ENCODE measurements at regions not wholly inside any gene's neighbourhood (a gene's known extent, or its start where the extent isn't known, plus 50 kb on each side); places are given as distances from the start of the nearest gene placed in this dataset.

DNA sequence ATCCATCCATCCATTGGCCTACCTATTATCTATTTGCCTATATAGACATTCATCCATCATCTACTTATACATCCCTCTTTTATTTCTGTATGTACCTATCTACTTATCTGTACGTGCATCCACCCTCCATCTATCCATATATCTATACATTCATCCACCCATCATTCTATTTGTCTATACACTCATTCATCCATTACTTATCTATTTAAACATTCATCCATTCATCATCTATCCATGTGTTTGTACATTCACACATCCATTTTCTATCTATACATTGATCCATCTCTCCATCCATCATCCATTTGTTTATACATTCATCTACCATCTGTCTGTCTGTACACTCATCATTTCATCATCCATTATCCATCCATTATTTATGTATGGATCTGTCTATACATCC is 365.7 kb upstream of the RBFOX1 start:
- no peak for TF ChIP-seq POLR2AphosphoS5 (IDR thresholded peaks at IDR 0.05; ENCODE audit: low read depth, low read length)
- TF ChIP-seq POLR2A (IDR thresholded peaks at IDR 0.05; ENCODE audit: low read depth, low read length) = no peak

Data from GM12892 (cell line).